SK-N-DZ (cell line): ENCODE measurements at regions not wholly inside any gene's neighbourhood (a gene's known extent, or its start where the extent isn't known, plus 50 kb on each side); places are given as distances from the start of the nearest gene placed in this dataset.
"Not testable (repeated sequence)": the region's sequence is repeated elsewhere in the genome, so short reads cannot be mapped to it uniquely, and the experiment has no call there.

Experiments used
- DNase-seq: peaks from one replicate; pipeline ENCODE4 v3.0.0-alpha.2; 2015; ENCODE audit warnings: low spot score

- no peak for DNase-seq
Observed at GRCh38 chr12:60704171-60704914, 1108.5 kb downstream of the SLC16A7 start.

GRCh38 chr12:60710246-60710645, 1114.4 kb downstream of the SLC16A7 start:
- no peak for DNase-seq

- no peak for DNase-seq
Observed at GRCh38 chr12:60714141-60714900, 1118.5 kb downstream of the SLC16A7 start.

- no peak for DNase-seq
Observed at GRCh38 chr12:60724475-60724874, 1128.6 kb downstream of the SLC16A7 start.

GRCh38 chr12:60724984-60725383, 1129.2 kb downstream of the SLC16A7 start:
- no peak for DNase-seq

GRCh38 chr12:60752589-60752988, 1156.8 kb downstream of the SLC16A7 start:
- DNase-seq: no peak

- DNase-seq: no peak
Observed at GRCh38 chr12:60758224-60758623, 1162.4 kb downstream of the SLC16A7 start.

GRCh38 chr12:60760965-60761364, 1165.1 kb downstream of the SLC16A7 start:
- peak; percentile 74 for DNase-seq

- not testable (repeated sequence) for DNase-seq
Observed at GRCh38 chr12:60801166-60801565, 1205.3 kb downstream of the SLC16A7 start.

GRCh38 chr12:60803147-60803546, 1207.3 kb downstream of the SLC16A7 start:
- no peak for DNase-seq

- no peak for DNase-seq
Observed at GRCh38 chr12:60805364-60805763, 1209.5 kb downstream of the SLC16A7 start.

GRCh38 chr12:60819794-60820193, 1224.0 kb downstream of the SLC16A7 start:
- no peak for DNase-seq

- peak; percentile 95 for DNase-seq
Observed at GRCh38 chr12:60822580-60822979, 1226.8 kb downstream of the SLC16A7 start.

- no peak for DNase-seq
Observed at GRCh38 chr12:60830381-60830780, 1234.6 kb downstream of the SLC16A7 start.

- DNase-seq: no peak
Observed at GRCh38 chr12:60832290-60832689, 1236.5 kb downstream of the SLC16A7 start.

- DNase-seq: no peak
Observed at GRCh38 chr12:60834372-60834771, 1238.5 kb downstream of the SLC16A7 start.

- no peak for DNase-seq
Observed at GRCh38 chr12:60834806-60835205, 1239.0 kb downstream of the SLC16A7 start.

GRCh38 chr12:60836651-60837050, 1240.8 kb downstream of the SLC16A7 start:
- DNase-seq: peak; percentile 91

- DNase-seq: no peak
Observed at GRCh38 chr12:60842181-60842580, 1246.4 kb downstream of the SLC16A7 start.

- DNase-seq: no peak
Observed at GRCh38 chr12:60844101-60844500, 1248.3 kb downstream of the SLC16A7 start.

GRCh38 chr12:60844875-60845274, 1249.0 kb downstream of the SLC16A7 start:
- DNase-seq: no peak

- no peak for DNase-seq
Observed at GRCh38 chr12:60845696-60846095, 1249.9 kb downstream of the SLC16A7 start.

GRCh38 chr12:60847281-60847680, 1251.5 kb downstream of the SLC16A7 start:
- DNase-seq: no peak
